IMR-90 (cell line): ENCODE measurements at regions not wholly inside any gene's neighbourhood (a gene's known extent, or its start where the extent isn't known, plus 50 kb on each side); places are given as distances from the start of the nearest gene placed in this dataset.

Experiments used
- ATAC-seq: fragments of 200-7000 bp; cut with Tn5 transposase; 2 replicates; pipeline ENCODE4 v1.9.1; 2020; ENCODE audit warnings: low read depth, mild to moderate bottlenecking, moderate library complexity
- BruUV-seq: library from RNA; stranded (reverse); fragments of 400-500 nt; replicated peaks from 2 replicates; lab custom pipeline; 2021; lab: Mats Ljungman, UMichigan
- CTCF ChIA-PET: fragments of 300-600 bp; formaldehyde crosslinking; extraction: SDS; loops from one replicate; lab custom pipeline; 2021; ENCODE audit warnings: antibody characterized with exemption; lab: Yijun Ruan, JAX
- POLR2A ChIA-PET: fragments of 300-600 bp; sonication (Branson Sonifier 250); formaldehyde crosslinking; loops from one replicate; lab custom pipeline; 2022; ENCODE audit warnings: antibody characterized with exemption; ENCODE audit not compliant: unreplicated experiment; lab: Charles Lee
- DNase-seq: peaks from one replicate; pipeline ENCODE4 v3.0.0; 2013
- H2AFZ ChIP-seq: replicated peaks from 2 replicates; pipeline ENCODE3; 2013; ENCODE audit warnings: low read length, mild to moderate bottlenecking; ENCODE audit not compliant: poor library complexity
- H2AK5ac ChIP-seq: 2 replicates; pipeline ENCODE4 v1.6.1; 2013; ENCODE audit warnings: low read depth, low read length, inconsistent platforms
- H2AK9ac ChIP-seq: replicated peaks from 2 replicates; pipeline ENCODE3; 2013; ENCODE audit warnings: mild to moderate bottlenecking, low read depth, low read length, moderate library complexity; ENCODE audit not compliant: poor library complexity
- H2BK120ac ChIP-seq: 2 replicates; pipeline ENCODE4 v1.6.1; 2013; ENCODE audit warnings: low read depth, low read length, inconsistent platforms
- H2BK15ac ChIP-seq: 3 replicates; pipeline ENCODE4 v1.6.1; 2013; ENCODE audit warnings: low read depth, low read length, inconsistent platforms
- H2BK20ac ChIP-seq: 2 replicates; pipeline ENCODE4 v1.6.1; 2013; ENCODE audit warnings: low read depth, mild to moderate bottlenecking, inconsistent platforms, low read length, moderate library complexity
- H2BK5ac ChIP-seq: 2 replicates; pipeline ENCODE4 v1.6.1; 2013; ENCODE audit warnings: mild to moderate bottlenecking, low read depth, low read length, inconsistent platforms; ENCODE audit not compliant: poor library complexity, severe bottlenecking
- H3K14ac ChIP-seq: replicated peaks from 2 replicates; pipeline ENCODE4 v1.6.1; 2013; ENCODE audit warnings: low read depth, low read length, inconsistent platforms
- H3K18ac ChIP-seq: 2 replicates; pipeline ENCODE4 v1.6.1; 2013; ENCODE audit warnings: low read depth, low read length, control low read depth
- H3K23ac ChIP-seq: 2 replicates; pipeline ENCODE4 v1.6.1; 2013; ENCODE audit warnings: low read depth, low read length, inconsistent platforms
- H3K27ac ChIP-seq: 2 replicates; pipeline ENCODE4 v1.5.1; 2013; ENCODE audit warnings: mild to moderate bottlenecking, control low read depth, low read length; ENCODE audit not compliant: insufficient read depth
- H3K27me3 ChIP-seq: 2 replicates; pipeline ENCODE4 v1.6.1; 2013; ENCODE audit warnings: low read length; ENCODE audit not compliant: control insufficient read depth, insufficient read depth
- H3K36me3 ChIP-seq: 2 replicates; pipeline ENCODE4 v1.6.1; 2013; ENCODE audit warnings: low read length, mixed read lengths; ENCODE audit not compliant: control insufficient read depth, insufficient read depth
- H3K4ac ChIP-seq: 2 replicates; pipeline ENCODE4 v1.6.1; 2013; ENCODE audit warnings: low read depth, low read length, inconsistent platforms
- H3K4me1 ChIP-seq: 2 replicates; pipeline ENCODE4 v1.6.1; 2013; ENCODE audit warnings: low read length, mixed read lengths; ENCODE audit not compliant: control insufficient read depth, insufficient read depth
- H3K4me2 ChIP-seq: 2 replicates; pipeline ENCODE4 v1.6.1; 2013; ENCODE audit warnings: low read depth, mild to moderate bottlenecking, control low read depth, low read length, moderate library complexity
- H3K4me3 ChIP-seq: 2 replicates; pipeline ENCODE4 v1.5.1; 2013; ENCODE audit warnings: low read depth, mild to moderate bottlenecking, control low read depth, low read length, moderate library complexity; ENCODE audit not compliant: insufficient read depth
- H3K56ac ChIP-seq: 2 replicates; pipeline ENCODE4 v1.6.1; 2013; ENCODE audit warnings: low read length, inconsistent platforms; ENCODE audit not compliant: insufficient read depth; ENCODE audit errors: extremely low read depth
- H3K79me1 ChIP-seq, 2 experiments: 2 replicates each; pipeline ENCODE4 v1.6.1; 2013; ENCODE audit warnings: low read length in 2 of 2, inconsistent platforms in 1 of 2, low read depth in 1 of 2
- H3K9ac ChIP-seq: 2 replicates; pipeline ENCODE4 v1.6.1; 2013; ENCODE audit warnings: low read depth, low read length, control low read depth
- H3K9me1 ChIP-seq: 2 replicates; pipeline ENCODE4 v1.6.1; 2013; ENCODE audit warnings: low read length, inconsistent platforms; ENCODE audit not compliant: insufficient read depth
- H3K9me3 ChIP-seq: 2 replicates; pipeline ENCODE4 v1.6.1; 2013; ENCODE audit warnings: low read length; ENCODE audit not compliant: control insufficient read depth, insufficient read depth
- H4K20me1 ChIP-seq: 2 replicates; pipeline ENCODE4 v1.6.1; 2013; ENCODE audit warnings: low read length, inconsistent platforms; ENCODE audit not compliant: insufficient read depth
- H4K5ac ChIP-seq: 2 replicates; pipeline ENCODE4 v1.6.1; 2013; ENCODE audit warnings: mild to moderate bottlenecking, low read depth, low read length, control low read depth
- H4K8ac ChIP-seq, 2 experiments: 2 replicates each; pipeline ENCODE4 v1.6.1; 2013; ENCODE audit warnings: low read depth in 2 of 2, low read length in 2 of 2, control low read depth in 1 of 2, inconsistent platforms in 1 of 2
- H4K91ac ChIP-seq: 2 replicates; pipeline ENCODE4 v1.6.1; 2013; ENCODE audit warnings: low read depth, low read length, inconsistent platforms; ENCODE audit not compliant: insufficient read depth
- BHLHE40 ChIP-seq: fragments of 150-350 bp; IDR thresholded peaks from 2 replicates; pipeline ENCODE4 v1.6.1; 2016; ENCODE audit warnings: mild to moderate bottlenecking, low read depth, low read length
- CEBPB ChIP-seq: IDR thresholded peaks from 2 replicates; pipeline ENCODE4 v1.6.1; 2012; ENCODE audit warnings: low read depth, low read length, improper control_type of control experiment
- CHD1 ChIP-seq: IDR thresholded peaks from 2 replicates; pipeline ENCODE4 v1.6.1; 2012; ENCODE audit warnings: low read depth, low read length, improper control_type of control experiment
- FOS ChIP-seq: fragments of 150-350 bp; IDR thresholded peaks from 2 replicates; pipeline ENCODE4 v1.6.1; 2016; ENCODE audit warnings: low read depth, low read length
- MAFK ChIP-seq: IDR thresholded peaks from 2 replicates; pipeline ENCODE4 v1.6.1; 2012; ENCODE audit warnings: low read depth, low read length, improper control_type of control experiment
- MAZ ChIP-seq: IDR thresholded peaks from 2 replicates; pipeline ENCODE4 v1.6.1; 2012; ENCODE audit warnings: low read depth, mild to moderate bottlenecking, low read length, improper control_type of control experiment, moderate library complexity, borderline replicate concordance
- MXI1 ChIP-seq: IDR thresholded peaks from 2 replicates; pipeline ENCODE4 v1.6.1; 2012; ENCODE audit warnings: low read depth, mild to moderate bottlenecking, low read length, moderate library complexity, borderline replicate concordance
- NFE2L2 ChIP-seq: fragments of 150-350 bp; IDR thresholded peaks from 2 replicates; pipeline ENCODE4 v1.6.1; 2016; ENCODE audit warnings: low read depth, mild to moderate bottlenecking, low read length
- POLR2A ChIP-seq: IDR thresholded peaks from 2 replicates; pipeline ENCODE4 v1.6.1; 2012; ENCODE audit warnings: mild to moderate bottlenecking, low read depth, low read length
- RAD21 ChIP-seq: IDR thresholded peaks from 2 replicates; pipeline ENCODE4 v1.6.1; 2012; ENCODE audit warnings: low read length, improper control_type of control experiment
- RCOR1 ChIP-seq: IDR thresholded peaks from 2 replicates; pipeline ENCODE4 v1.6.1; 2012; ENCODE audit warnings: mild to moderate bottlenecking, low read length, improper control_type of control experiment; ENCODE audit not compliant: insufficient replicate concordance
- RFX5 ChIP-seq: IDR thresholded peaks from 2 replicates; pipeline ENCODE4 v1.8.0; 2012; ENCODE audit warnings: low read depth, mild to moderate bottlenecking, low read length, moderate library complexity
- SMC3 ChIP-seq: fragments of 150-350 bp; IDR thresholded peaks from 2 replicates; pipeline ENCODE4 v1.6.1; 2016; ENCODE audit warnings: low read depth, mild to moderate bottlenecking, antibody characterized with exemption, low read length, moderate library complexity
- WGBS, 2 experiments: methylation state at CpG; one replicate each; pipeline versions ENCODE4 v1.1.5 to v1.1.7; 2013; ENCODE audit warnings: missing lambda C conversion rate in 2 of 2; ENCODE audit not compliant: insufficient read length in 1 of 2; ENCODE audit errors: extremely low coverage in 2 of 2; 5-methylcytosine and 5-hydroxymethylcytosine counted together
- dilution Hi-C: fragments of 300-500 bp; cut with HindIII; formaldehyde crosslinking; loops from one replicate; pipeline ENCODE4 v1.14.3; 2018; ENCODE audit warnings: low sequenced_read_pairs; ENCODE audit not compliant: unreplicated experiment
- in situ Hi-C: fragments of 300-500 bp; cut with MboI; formaldehyde crosslinking; loops from 3 replicates; pipeline ENCODE4 v1.14.3; 2019; ENCODE audit warnings: low sequenced_read_pairs, inconsistent platforms, mixed read lengths
- intact Hi-C: fragments of 100-400 bp; cut with micrococcal nuclease; formaldehyde crosslinking; loops from 2 replicates; pipeline ENCODE4 v1.10.0; 2022
- TF ChIP-seq, protein P1 (sequence below): conservative IDR thresholded peaks from 2 replicates; pipeline ENCODE4 v1.5.1; 2012; ENCODE audit warnings: mild to moderate bottlenecking, low read depth, low read length, improper control_type of control experiment
- TF ChIP-seq, protein P2 (sequence below): fragments of 150-350 bp; IDR thresholded peaks from 2 replicates; pipeline ENCODE4 v1.6.1; 2016; ENCODE audit warnings: low read depth, mild to moderate bottlenecking, low read length, moderate library complexity, borderline replicate concordance
- TF ChIP-seq, protein P3 (sequence below): fragments of 150-350 bp; IDR thresholded peaks from 2 replicates; pipeline ENCODE4 v1.6.1; 2017; ENCODE audit warnings: mild to moderate bottlenecking, antibody characterized with exemption, low read length, low read depth

DNA sequence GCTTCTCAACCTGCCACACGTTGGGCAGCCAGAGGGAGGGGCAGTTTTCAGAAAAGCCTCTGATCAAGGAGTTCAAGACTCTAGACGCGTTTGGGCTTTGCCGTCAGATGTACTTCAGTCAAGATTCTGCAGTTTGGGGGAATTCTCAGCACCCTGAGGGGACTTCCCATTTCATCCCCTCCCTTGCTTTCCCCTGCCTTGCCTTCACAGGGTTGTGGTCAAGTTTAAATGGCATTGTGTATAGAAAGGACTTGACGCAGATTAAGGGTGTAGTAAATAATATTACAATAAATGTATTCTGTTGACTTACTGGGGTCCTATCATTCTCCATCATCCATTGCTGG lies 198.3 kb upstream of the NABP1 start:
- H2AK5ac ChIP-seq = no peak overlapping the region
- no peaks in the 10 kb centered on the region for H3K36me3 ChIP-seq
- H3K9me1 ChIP-seq = no peaks in the 10 kb centered on the region
- no peak overlapping the region for H2BK5ac ChIP-seq
- H2AK9ac ChIP-seq = no peak overlapping the region
- H3K18ac ChIP-seq = no peak overlapping the region
- H3K56ac ChIP-seq = no peak overlapping the region
- no peak overlapping the region for H3K23ac ChIP-seq
- DNase-seq (no peak), ATAC-seq (no peak)
- in situ Hi-C loops (no loop called here), intact Hi-C loops (loop anchor here (5.0 kb wide), 1 partner anchor 37 kb away; no protein-coding TSS in a partner anchor), dilution Hi-C loops (no loop called here)
- no peaks in the 10 kb centered on the region for H3K79me1 ChIP-seq
- H4K91ac ChIP-seq = no peak overlapping the region; the same call in 1 of the 2 replicates
- H3K27ac ChIP-seq = no peak overlapping the region
- no CpG with 5 or more reads among the region's 5 CpGs for WGBS, 2 experiments
- no peaks in the 10 kb centered on the region for H4K20me1 ChIP-seq
- no peak overlapping the region for H3K14ac ChIP-seq
- H3K4me3 ChIP-seq = no peak overlapping the region
- H3K9me3 ChIP-seq = peaks cover 6% of the 10 kb centered on the region
- H3K27me3 ChIP-seq = no peaks in the 10 kb centered on the region
- ChIA-PET CTCF (no interaction called here), POLR2A (no interaction called here)
- no peak overlapping the region for H3K9ac ChIP-seq
- H3K4me1 ChIP-seq = no peaks in the 10 kb centered on the region
- H2AFZ ChIP-seq = no peak overlapping the region
- H2BK120ac ChIP-seq = no peak overlapping the region
- H3K4ac ChIP-seq = no peak overlapping the region
- H4K5ac ChIP-seq = no peak overlapping the region
- H3K4me2 ChIP-seq = no peak overlapping the region
- TF ChIP-seq MXI1 = no peak
- TF ChIP-seq CHD1 = no peak
- no peak for TF ChIP-seq NFE2L2
- TF ChIP-seq BHLHE40 = no peak
- no peak for TF ChIP-seq FOS
- no peak for TF ChIP-seq RAD21
- no peak for TF ChIP-seq SMC3
- no peak for TF ChIP-seq RFX5
- TF ChIP-seq CEBPB = no peak
- no peak for TF ChIP-seq MAFK
- no peak for TF ChIP-seq RCOR1
- no peak for TF ChIP-seq MAZ
- TF ChIP-seq, protein P1, sequence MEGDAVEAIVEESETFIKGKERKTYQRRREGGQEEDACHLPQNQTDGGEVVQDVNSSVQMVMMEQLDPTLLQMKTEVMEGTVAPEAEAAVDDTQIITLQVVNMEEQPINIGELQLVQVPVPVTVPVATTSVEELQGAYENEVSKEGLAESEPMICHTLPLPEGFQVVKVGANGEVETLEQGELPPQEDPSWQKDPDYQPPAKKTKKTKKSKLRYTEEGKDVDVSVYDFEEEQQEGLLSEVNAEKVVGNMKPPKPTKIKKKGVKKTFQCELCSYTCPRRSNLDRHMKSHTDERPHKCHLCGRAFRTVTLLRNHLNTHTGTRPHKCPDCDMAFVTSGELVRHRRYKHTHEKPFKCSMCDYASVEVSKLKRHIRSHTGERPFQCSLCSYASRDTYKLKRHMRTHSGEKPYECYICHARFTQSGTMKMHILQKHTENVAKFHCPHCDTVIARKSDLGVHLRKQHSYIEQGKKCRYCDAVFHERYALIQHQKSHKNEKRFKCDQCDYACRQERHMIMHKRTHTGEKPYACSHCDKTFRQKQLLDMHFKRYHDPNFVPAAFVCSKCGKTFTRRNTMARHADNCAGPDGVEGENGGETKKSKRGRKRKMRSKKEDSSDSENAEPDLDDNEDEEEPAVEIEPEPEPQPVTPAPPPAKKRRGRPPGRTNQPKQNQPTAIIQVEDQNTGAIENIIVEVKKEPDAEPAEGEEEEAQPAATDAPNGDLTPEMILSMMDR = no peak
- TF ChIP-seq, protein P2, sequence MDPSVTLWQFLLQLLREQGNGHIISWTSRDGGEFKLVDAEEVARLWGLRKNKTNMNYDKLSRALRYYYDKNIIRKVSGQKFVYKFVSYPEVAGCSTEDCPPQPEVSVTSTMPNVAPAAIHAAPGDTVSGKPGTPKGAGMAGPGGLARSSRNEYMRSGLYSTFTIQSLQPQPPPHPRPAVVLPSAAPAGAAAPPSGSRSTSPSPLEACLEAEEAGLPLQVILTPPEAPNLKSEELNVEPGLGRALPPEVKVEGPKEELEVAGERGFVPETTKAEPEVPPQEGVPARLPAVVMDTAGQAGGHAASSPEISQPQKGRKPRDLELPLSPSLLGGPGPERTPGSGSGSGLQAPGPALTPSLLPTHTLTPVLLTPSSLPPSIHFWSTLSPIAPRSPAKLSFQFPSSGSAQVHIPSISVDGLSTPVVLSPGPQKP = no peak
- TF ChIP-seq POLR2A = no peak
- TF ChIP-seq, protein P3, sequence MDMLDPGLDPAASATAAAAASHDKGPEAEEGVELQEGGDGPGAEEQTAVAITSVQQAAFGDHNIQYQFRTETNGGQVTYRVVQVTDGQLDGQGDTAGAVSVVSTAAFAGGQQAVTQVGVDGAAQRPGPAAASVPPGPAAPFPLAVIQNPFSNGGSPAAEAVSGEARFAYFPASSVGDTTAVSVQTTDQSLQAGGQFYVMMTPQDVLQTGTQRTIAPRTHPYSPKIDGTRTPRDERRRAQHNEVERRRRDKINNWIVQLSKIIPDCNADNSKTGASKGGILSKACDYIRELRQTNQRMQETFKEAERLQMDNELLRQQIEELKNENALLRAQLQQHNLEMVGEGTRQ = no peak
- H2BK20ac ChIP-seq = no peak overlapping the region
- no TSS peak for BruUV-seq
- H2BK15ac ChIP-seq = no peak overlapping the region; the same call in 2 of the 3 replicates
- no peak overlapping the region for H4K8ac ChIP-seq
